ENCODE measurements at regions not wholly inside any gene's neighbourhood (a gene's known extent, or its start where the extent isn't known, plus 50 kb on each side); places are given as distances from the start of the nearest gene placed in this dataset.
A peak's percentile ranks its signal among the peaks of the same experiment; 100 is the strongest.

DNA sequence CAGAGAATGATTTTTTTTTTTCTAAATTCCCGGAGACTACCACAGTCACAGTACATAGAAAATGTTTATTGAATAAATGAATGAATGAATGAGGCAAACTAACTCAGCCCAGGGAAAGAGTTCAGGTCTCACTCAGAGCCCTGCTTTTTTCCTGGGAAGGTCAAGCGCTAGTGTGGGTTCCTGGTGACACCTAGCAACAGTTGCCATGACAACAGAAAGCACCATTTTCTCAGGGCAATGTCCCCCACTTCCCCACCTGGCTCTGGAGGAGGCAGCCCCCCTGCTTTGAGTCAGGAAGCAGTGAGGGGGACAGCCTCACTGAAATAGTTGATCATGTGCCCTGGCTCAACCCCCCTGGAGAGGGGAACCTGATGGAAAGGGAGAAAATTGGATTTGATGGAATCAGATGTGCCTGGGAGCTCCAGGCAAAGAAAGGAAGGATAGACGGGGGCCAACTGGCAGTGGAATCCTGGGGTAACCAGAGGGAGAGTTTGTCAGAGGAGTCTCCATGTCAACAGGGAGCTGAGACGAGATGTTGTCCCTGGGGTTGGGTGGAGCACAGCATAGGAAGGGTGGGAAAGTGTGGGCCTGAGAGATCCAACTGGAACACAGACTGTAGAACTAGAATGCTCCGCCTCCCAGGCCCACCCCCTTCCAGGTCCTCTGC lies 242.2 kb upstream of the CCL2 start:
- no peak for TF ChIP-seq GATA2 (IDR thresholded peaks at IDR 0.05; ENCODE audit: low read depth, low read length)
- TF ChIP-seq GATA3 (IDR thresholded peaks at IDR 0.05; ENCODE audit: low read depth, low read length) = no peak

DNA sequence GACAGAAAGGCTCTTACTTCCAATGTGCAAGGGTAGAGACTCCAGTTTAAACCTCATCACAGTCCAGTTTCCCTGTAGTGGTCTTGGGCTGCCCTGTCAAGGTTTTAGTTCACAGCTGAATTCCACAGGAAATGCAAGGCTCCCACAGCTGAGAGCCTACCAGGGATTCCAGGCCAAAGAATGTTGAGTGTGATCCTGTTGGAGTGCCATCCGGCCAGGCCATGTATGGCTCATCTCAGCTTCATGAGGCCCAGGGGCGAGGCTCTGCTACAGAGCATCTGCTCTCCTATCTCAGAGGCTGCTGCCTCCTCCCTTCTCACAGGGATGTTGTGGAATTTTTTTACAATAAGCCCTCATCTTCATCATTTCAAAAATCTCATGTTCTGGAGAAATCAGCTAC lies 239.8 kb upstream of the CCL2 start:
- TF ChIP-seq GATA2 (IDR thresholded peaks at IDR 0.05; ENCODE audit: low read depth, low read length) (no peak), GATA3 (IDR thresholded peaks at IDR 0.05; ENCODE audit: low read depth, low read length) (no peak)

DNA sequence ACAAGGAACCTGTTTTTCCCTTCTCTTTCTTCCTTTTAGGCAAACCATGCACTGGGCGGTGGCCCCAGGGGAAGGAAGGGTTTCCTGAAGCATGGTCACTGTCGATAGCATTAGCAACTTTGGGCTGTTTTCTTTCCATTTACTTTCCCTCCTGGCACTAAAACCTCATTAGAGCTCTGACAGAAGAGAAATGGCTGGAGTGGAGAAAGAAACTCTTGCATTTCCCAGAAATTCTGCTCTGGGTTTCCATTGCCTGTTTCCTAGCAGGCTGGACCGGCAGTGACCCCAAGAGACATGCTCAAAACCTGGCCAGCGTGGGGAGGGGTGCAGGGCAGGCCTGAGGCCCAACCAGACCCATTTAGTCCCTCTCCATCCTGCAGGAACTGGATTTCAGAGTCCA lies 230.7 kb upstream of the CCL2 start:
- no peak for TF ChIP-seq GATA2 (IDR thresholded peaks at IDR 0.05; ENCODE audit: low read depth, low read length)
- no peak for TF ChIP-seq GATA3 (IDR thresholded peaks at IDR 0.05; ENCODE audit: low read depth, low read length)

DNA sequence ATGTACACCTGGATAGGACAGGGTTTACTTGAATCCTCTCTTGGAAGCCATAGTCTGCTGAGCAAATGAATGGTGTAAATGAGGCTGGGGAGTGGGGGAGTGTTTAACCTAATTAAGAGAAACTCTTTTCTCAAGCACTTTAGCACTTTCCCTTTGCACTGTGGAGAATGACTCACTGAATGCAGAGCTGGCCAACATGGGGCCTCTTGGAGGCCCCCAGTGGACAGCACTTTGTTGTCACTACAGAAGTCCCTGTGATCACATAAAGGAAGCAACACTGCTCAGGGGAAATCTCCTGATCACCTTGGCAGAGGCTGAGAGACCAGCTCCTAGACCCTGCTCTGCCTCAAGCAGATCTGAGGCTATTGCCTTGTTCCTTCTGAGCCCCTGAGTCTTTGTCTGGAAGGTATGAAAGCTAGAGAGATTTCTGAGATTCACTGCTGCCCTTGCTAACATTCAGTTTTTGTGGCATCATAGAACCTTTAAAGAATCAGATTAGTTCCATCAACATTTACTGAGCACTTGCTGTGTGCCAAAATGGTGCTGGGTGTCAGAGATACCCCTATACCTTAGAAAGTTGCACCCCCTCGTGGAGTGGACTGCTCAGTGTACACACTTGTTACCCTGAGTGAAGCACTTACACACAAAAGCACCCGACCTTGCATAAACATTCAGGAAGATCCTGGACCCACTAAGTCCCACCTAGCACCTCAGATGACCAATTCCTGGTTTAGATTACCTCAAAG lies 230.1 kb upstream of the CCL2 start:
- TF ChIP-seq GATA2 (IDR thresholded peaks at IDR 0.05; ENCODE audit: low read depth, low read length) = no peak
- TF ChIP-seq GATA3 (IDR thresholded peaks at IDR 0.05; ENCODE audit: low read depth, low read length) = no peak

DNA sequence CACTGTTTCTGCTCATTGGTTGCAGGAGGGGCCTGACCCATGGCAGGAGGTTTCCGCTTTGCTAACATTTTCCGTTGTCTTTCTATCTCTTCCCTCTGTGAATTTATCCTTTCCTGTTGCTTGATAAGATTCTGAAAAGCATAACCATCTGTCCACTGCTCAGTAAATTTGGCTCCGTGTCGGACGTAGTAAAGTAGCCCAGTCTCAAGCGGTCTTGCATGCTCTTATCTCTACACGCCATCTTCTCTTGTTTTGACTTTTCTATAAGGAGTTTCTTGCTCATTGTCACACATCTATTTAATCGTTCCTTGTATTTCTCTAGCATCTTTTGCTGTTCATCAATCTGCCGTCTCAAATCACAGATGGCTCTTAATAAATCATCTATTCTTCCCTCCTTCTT lies 216.3 kb upstream of the CCL2 start:
- TF ChIP-seq GATA2 (IDR thresholded peaks at IDR 0.05; ENCODE audit: low read depth, low read length) = peak; percentile 72
- peak; percentile 54; the same call in 1 of the 2 replicates for TF ChIP-seq GATA3 (IDR thresholded peaks at IDR 0.05; ENCODE audit: low read depth, low read length)

DNA sequence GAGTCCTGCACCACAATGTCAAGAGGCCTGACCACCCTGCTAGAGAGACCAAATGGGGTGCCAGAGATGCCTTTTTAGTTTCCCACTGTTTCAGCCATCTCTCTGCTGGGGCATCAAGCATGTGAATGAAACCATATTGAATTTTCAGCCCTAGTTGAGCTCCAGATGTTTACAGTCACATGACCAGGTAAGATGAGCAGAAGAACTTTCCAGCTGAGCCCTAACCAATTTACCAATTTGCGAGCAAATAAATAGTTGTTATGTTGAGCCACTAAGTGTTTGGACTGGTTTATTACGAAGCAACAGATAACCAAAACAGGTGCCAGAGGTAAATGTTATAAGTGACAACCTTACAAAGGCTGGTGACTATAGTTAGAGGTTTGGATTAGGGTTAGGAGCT lies 209.1 kb upstream of the CCL2 start:
- TF ChIP-seq GATA2 (IDR thresholded peaks at IDR 0.05; ENCODE audit: low read depth, low read length) = no peak
- no peak for TF ChIP-seq GATA3 (IDR thresholded peaks at IDR 0.05; ENCODE audit: low read depth, low read length)

DNA sequence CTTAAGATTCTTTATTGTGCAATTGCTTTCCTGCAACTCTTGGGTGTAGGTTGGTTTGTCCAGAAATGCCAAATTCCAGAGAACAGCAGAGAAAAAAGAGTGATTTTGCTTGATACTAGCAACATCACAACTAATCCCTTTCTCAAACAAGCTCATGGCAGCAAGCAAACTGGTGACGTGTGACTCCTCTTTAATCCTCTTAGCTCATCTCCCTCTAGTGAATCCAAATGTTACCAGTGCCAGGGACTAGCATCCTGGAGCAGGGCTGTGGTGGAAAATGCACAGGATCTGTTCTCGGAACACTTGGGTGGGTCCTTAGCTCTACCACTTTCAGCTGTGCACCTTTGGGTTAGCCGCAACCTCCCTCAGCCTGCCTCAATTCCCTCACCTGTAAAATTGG lies 204.0 kb upstream of the CCL2 start:
- TF ChIP-seq GATA2 (IDR thresholded peaks at IDR 0.05; ENCODE audit: low read depth, low read length) = no peak
- no peak for TF ChIP-seq GATA3 (IDR thresholded peaks at IDR 0.05; ENCODE audit: low read depth, low read length)

DNA sequence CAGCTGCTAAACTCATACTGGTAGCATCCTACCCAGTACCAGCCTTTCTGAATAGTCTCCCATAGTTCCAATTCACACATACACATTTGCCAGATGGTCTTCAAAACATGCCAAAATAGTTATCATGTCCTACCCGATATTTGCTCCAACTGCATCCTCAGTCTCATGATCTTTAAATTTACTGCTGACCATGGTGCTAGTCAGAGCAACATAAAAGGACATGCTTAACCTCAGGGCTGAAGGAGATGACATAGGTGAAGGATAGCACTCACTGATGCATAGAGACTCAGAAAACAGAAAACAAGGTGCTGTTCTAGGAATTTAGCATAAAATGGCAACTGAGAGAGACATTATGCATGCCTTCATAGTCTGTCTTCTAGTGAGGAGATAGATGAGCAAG lies 200.6 kb upstream of the CCL2 start:
- no peak for TF ChIP-seq GATA3 (IDR thresholded peaks at IDR 0.05; ENCODE audit: low read depth, low read length)
- TF ChIP-seq GATA2 (IDR thresholded peaks at IDR 0.05; ENCODE audit: low read depth, low read length) = no peak

DNA sequence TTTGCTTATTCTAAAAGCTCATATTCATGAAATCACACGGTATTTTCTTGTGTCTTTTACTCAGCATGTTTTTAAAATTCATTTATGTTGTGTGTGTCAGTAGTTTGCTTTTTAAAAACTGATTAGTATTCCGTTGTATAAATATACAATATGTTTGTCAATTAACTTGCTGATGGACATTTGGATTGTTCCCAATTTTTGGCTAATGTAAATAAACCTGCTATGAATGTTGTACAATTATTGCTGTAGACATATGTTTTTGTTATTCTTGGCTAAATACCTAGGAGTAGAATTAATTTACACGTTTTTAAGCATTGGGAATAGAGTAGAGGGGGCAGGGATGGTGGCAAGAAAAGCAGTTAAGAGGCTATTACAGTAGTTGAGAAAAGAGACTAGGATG lies 199.5 kb upstream of the CCL2 start:
- no peak for TF ChIP-seq GATA3 (IDR thresholded peaks at IDR 0.05; ENCODE audit: low read depth, low read length)
- no peak for TF ChIP-seq GATA2 (IDR thresholded peaks at IDR 0.05; ENCODE audit: low read depth, low read length)

DNA sequence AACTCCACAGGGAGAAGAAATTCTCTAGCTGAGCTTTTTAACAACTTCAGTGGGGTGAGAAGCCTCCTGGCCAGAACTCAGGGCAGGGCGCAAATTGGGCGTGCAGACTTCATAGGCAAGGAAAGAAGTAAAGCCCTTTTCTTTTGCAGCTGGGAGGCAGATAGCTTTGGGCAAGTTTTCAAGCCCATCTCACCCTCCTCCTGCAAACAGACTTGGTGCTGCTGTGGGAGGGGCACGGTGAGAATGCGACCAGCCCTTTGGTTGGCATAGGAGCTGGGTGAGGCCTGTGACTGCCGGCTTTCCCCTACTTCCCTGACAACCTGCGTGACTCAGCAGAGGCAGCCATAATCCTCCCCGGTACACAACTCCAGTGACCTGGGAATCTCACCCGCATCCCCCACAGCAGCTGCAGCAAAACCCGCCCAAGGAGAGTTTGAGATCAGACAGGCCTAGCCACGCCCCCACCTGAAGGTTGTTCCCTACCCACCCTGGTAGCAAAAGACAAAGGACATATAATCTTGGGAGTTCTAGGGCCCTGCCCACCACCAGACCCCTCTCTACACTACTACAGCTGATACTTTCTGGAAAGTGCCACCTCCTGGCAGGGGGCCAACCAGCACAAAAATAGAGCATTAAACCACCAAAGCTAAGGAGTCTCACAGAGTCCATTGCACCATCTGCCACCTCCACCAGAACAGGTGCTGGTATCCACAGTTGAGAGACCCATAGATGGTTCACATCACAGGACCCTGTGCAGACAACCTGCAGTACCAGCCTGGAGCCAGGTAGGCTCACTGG lies 195.5 kb upstream of the CCL2 start:
- TF ChIP-seq GATA3 (IDR thresholded peaks at IDR 0.05; ENCODE audit: low read depth, low read length) = no peak
- TF ChIP-seq GATA2 (IDR thresholded peaks at IDR 0.05; ENCODE audit: low read depth, low read length) = no peak

DNA sequence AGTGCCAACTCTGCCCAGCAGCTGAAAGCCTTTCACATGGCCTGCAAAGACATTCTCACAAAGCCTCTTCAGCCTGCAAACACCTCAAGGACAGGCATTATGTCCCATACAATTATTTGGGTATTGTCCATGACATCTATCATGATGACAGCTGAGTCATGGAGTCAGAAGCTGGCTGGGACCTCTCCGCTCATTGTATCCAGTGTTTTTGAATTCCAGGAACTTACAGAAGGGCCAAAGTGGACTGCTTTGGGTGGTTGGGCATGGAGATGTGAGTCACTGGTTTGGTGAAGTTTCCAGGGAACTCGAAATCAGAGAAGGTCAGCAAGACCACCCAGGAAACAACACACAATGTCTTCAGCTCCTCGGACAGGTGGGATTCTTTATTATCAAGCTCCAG lies 188.6 kb upstream of the CCL2 start:
- TF ChIP-seq GATA2 (IDR thresholded peaks at IDR 0.05; ENCODE audit: low read depth, low read length) (no peak), GATA3 (IDR thresholded peaks at IDR 0.05; ENCODE audit: low read depth, low read length) (no peak)

DNA sequence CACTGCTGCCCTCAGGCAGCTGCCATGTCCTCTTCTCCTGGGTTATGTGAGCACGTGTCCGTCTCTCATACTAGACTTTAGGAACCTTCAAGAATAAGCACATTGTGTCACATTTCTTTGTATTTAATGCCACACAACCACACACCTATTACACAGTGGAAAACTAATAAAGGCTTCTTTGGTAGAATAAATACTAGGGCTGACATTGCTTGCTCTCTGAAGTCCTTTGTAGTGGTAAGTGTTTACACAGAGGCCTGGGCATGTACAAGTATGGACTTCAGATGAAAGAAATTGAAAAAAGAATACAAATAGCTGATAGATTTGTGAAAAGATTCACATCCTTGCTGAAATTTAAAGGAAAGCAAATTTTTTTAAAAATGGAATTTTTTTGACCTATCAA lies 188.1 kb upstream of the CCL2 start:
- TF ChIP-seq GATA2 (IDR thresholded peaks at IDR 0.05; ENCODE audit: low read depth, low read length) (no peak), GATA3 (IDR thresholded peaks at IDR 0.05; ENCODE audit: low read depth, low read length) (no peak)

DNA sequence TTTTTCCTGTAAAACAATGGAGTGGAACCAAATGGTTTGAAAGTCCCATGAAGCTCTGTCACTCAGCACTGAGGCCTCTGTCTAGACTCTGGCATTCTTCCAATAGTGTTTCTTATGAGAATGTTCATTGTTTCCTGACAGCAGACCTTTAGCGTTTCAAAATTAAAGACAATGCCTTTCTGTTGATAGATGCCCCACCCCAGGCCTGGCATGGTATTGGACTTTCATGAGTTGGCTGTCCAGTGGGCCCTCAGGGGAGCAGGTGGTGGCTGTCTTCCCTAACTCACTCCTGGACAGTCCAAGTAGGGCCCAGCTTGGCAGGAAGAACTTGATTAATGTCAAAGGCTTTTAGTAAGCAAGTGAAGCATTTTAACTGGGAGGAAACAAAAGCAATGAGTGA lies 186.5 kb upstream of the CCL2 start:
- TF ChIP-seq GATA3 (IDR thresholded peaks at IDR 0.05; ENCODE audit: low read depth, low read length) (no peak), GATA2 (IDR thresholded peaks at IDR 0.05; ENCODE audit: low read depth, low read length) (no peak)

DNA sequence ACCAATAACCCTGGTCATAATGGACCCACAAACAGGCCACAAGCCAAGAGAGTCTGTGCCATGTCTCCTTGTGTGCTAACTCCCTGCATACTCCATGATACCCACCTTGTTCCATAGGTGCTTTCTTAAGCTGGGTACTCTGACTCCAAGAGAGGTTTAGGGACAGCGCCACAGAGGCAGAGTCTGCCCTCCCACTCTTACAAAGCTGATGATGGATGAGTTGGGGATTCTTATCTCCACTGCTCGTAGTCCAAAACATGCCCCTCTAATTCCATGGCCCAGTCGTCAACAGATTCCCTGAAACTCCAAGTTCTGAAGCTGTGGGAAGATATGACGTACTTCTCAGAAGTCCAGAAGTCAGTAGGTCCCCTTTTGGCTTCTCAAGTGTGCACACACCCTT lies 184.4 kb upstream of the CCL2 start:
- TF ChIP-seq GATA3 (IDR thresholded peaks at IDR 0.05; ENCODE audit: low read depth, low read length) (no peak), GATA2 (IDR thresholded peaks at IDR 0.05; ENCODE audit: low read depth, low read length) (no peak)
